Tibial nerve (tissue), 4 donors: ENCODE measurements at regions not wholly inside any gene's neighbourhood (a gene's known extent, or its start where the extent isn't known, plus 50 kb on each side); places are given as distances from the start of the nearest gene placed in this dataset.
"Not testable (repeated sequence)": the region's sequence is repeated elsewhere in the genome, so short reads cannot be mapped to it uniquely, and the experiment has no call there.

Experiments
- EP300 ChIP-seq, 2 donors: sonication (generic); formaldehyde crosslinking; IDR thresholded peaks; one replicate each; pipeline ENCODE4 v1.6.1; 2017; ENCODE audit warnings: antibody characterized with exemption in 2 of 2, mild to moderate bottlenecking in 1 of 2
- POLR2A ChIP-seq, 2 donors: fragments of 450-650 bp; IDR thresholded peaks; one replicate each; pipeline ENCODE4 v1.6.1; 2017; ENCODE audit warnings: antibody characterized with exemption in 2 of 2, mild to moderate bottlenecking in 2 of 2, moderate library complexity in 2 of 2
- TF ChIP-seq, protein P1 (sequence below), 5 experiments: fragments of 200-600 bp in 3 of 5; fragments of 450-650 bp in 2 of 5; sonication (generic) in 3 of 5; IDR thresholded peaks; one replicate each; pipeline ENCODE4 v1.5.1; 2016 to 2019; ENCODE audit warnings: antibody characterized with exemption in 5 of 5, mild to moderate bottlenecking in 3 of 5, moderate library complexity in 2 of 5

DNA sequence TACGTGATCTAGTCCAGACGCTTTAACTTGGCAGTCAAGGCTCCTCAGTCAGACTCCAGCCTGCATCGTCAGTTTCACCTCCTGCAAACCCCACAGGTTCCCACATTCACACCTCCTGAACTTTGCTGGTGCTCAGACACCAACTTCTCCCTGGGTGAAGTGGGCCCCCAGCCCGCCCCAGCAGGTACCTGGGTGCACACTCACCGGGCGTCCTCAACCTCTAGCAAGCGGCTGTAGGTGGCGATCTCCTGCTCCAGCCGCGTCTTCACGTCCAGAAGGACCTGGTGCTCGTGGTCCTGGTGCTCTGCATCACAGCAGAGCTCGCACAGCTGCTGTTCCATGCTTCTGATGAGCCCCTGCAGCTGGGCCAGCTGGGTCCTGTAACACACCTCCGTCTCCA, 122.9 kb downstream of the TNFRSF13B start:
- TF ChIP-seq, protein P1, sequence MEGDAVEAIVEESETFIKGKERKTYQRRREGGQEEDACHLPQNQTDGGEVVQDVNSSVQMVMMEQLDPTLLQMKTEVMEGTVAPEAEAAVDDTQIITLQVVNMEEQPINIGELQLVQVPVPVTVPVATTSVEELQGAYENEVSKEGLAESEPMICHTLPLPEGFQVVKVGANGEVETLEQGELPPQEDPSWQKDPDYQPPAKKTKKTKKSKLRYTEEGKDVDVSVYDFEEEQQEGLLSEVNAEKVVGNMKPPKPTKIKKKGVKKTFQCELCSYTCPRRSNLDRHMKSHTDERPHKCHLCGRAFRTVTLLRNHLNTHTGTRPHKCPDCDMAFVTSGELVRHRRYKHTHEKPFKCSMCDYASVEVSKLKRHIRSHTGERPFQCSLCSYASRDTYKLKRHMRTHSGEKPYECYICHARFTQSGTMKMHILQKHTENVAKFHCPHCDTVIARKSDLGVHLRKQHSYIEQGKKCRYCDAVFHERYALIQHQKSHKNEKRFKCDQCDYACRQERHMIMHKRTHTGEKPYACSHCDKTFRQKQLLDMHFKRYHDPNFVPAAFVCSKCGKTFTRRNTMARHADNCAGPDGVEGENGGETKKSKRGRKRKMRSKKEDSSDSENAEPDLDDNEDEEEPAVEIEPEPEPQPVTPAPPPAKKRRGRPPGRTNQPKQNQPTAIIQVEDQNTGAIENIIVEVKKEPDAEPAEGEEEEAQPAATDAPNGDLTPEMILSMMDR (IDR thresholded peaks at IDR 0.05) = not testable (repeated sequence)
- TF ChIP-seq POLR2A, EP300 (IDR thresholded peaks at IDR 0.05): not testable (repeated sequence)
